HG02571 (cell line): ENCODE measurements at regions not wholly inside any gene's neighbourhood (a gene's known extent, or its start where the extent isn't known, plus 50 kb on each side); places are given as distances from the start of the nearest gene placed in this dataset.

Experiments used
- ATAC-seq: cut with Tn5 transposase; IDR thresholded peaks from one replicate; pipeline ENCODE4 v1.9.1; 2021; ENCODE audit warnings: mild to moderate bottlenecking, moderate library complexity; ENCODE audit not compliant: unreplicated experiment

- no peak for ATAC-seq
Measured at GRCh38 chr21:14870853-14871149, 194.0 kb downstream of the NRIP1 start.

- no peak for ATAC-seq
Measured at GRCh38 chr21:14869984-14870852, 194.6 kb downstream of the NRIP1 start.

- no peak for ATAC-seq
Measured at GRCh38 chr21:14866859-14867765, 197.7 kb downstream of the NRIP1 start.

GRCh38 chr21:14864211-14865021 lies 200.4 kb downstream of the NRIP1 start:
- ATAC-seq = peak; percentile 78

- no peak for ATAC-seq
Measured at GRCh38 chr21:14863745-14864210, 201.0 kb downstream of the NRIP1 start.

- no peak for ATAC-seq
Measured at GRCh38 chr21:14862794-14863720, 201.7 kb downstream of the NRIP1 start.

GRCh38 chr21:14858311-14858710 lies 206.5 kb downstream of the NRIP1 start:
- no peak for ATAC-seq

- no peak for ATAC-seq
Measured at GRCh38 chr21:14857529-14857928, 207.3 kb downstream of the NRIP1 start.

GRCh38 chr21:14850394-14850793 lies 214.4 kb downstream of the NRIP1 start:
- ATAC-seq = no peak

GRCh38 chr21:14846621-14847020 lies 218.2 kb downstream of the NRIP1 start:
- ATAC-seq = no peak

- ATAC-seq = no peak
Measured at GRCh38 chr21:14844001-14844400, 220.8 kb downstream of the NRIP1 start.

GRCh38 chr21:14842601-14843000 lies 222.2 kb downstream of the NRIP1 start:
- no peak for ATAC-seq

- no peak for ATAC-seq
Measured at GRCh38 chr21:14841511-14842472, 223.0 kb downstream of the NRIP1 start.

GRCh38 chr21:14838400-14838799 lies 226.4 kb downstream of the NRIP1 start:
- ATAC-seq = no peak

GRCh38 chr21:14836950-14837349 lies 227.8 kb downstream of the NRIP1 start:
- ATAC-seq = no peak

- no peak for ATAC-seq
Measured at GRCh38 chr21:14833666-14834351, 231.0 kb downstream of the NRIP1 start.

GRCh38 chr21:14833241-14833640 lies 231.6 kb downstream of the NRIP1 start:
- no peak for ATAC-seq

- ATAC-seq = no peak
Measured at GRCh38 chr21:14830307-14830706, 234.5 kb downstream of the NRIP1 start.
